Esophagus muscularis mucosa (tissue), 4 donors: ENCODE measurements at regions not wholly inside any gene's neighbourhood (a gene's known extent, or its start where the extent isn't known, plus 50 kb on each side); places are given as distances from the start of the nearest gene placed in this dataset.

ENCODE experiments used
- EP300 ChIP-seq: sonication (generic); formaldehyde crosslinking; IDR thresholded peaks from one replicate; pipeline ENCODE4 v1.6.1; 2017; ENCODE audit warnings: antibody characterized with exemption
- POLR2AphosphoS5 ChIP-seq, 2 donors: sonication (generic); formaldehyde crosslinking; IDR thresholded peaks; one replicate each; pipeline ENCODE4 v1.6.1; 2017; ENCODE audit warnings: antibody characterized with exemption in 2 of 2
- TF ChIP-seq, protein P1 (sequence below), 3 experiments: fragments of 200-600 bp in 2 of 3; fragments of 450-650 bp in 1 of 3; sonication (generic) in 2 of 3; IDR thresholded peaks; one replicate each; pipeline ENCODE4 v1.5.1; 2017 to 2019; ENCODE audit warnings: antibody characterized with exemption in 3 of 3, mild to moderate bottlenecking in 2 of 3, moderate library complexity in 1 of 3

- TF ChIP-seq, protein P1, sequence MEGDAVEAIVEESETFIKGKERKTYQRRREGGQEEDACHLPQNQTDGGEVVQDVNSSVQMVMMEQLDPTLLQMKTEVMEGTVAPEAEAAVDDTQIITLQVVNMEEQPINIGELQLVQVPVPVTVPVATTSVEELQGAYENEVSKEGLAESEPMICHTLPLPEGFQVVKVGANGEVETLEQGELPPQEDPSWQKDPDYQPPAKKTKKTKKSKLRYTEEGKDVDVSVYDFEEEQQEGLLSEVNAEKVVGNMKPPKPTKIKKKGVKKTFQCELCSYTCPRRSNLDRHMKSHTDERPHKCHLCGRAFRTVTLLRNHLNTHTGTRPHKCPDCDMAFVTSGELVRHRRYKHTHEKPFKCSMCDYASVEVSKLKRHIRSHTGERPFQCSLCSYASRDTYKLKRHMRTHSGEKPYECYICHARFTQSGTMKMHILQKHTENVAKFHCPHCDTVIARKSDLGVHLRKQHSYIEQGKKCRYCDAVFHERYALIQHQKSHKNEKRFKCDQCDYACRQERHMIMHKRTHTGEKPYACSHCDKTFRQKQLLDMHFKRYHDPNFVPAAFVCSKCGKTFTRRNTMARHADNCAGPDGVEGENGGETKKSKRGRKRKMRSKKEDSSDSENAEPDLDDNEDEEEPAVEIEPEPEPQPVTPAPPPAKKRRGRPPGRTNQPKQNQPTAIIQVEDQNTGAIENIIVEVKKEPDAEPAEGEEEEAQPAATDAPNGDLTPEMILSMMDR (IDR thresholded peaks at IDR 0.05) = no peak
- TF ChIP-seq POLR2AphosphoS5 (IDR thresholded peaks at IDR 0.05) (no peak), EP300 (no peak)
These were observed 108.8 kb downstream of the SQOR start for GRCh38 chr15:45743426-45744235.
